HG03103 (cell line): ENCODE measurements at regions not wholly inside any gene's neighbourhood (a gene's known extent, or its start where the extent isn't known, plus 50 kb on each side); places are given as distances from the start of the nearest gene placed in this dataset.
"Not testable (repeated sequence)": the region's sequence is repeated elsewhere in the genome, so short reads cannot be mapped to it uniquely, and the experiment has no call there.

Source experiments
- ATAC-seq: cut with Tn5 transposase; IDR thresholded peaks from one replicate; pipeline ENCODE4 v1.9.1; 2021; ENCODE audit warnings: low read depth; ENCODE audit not compliant: unreplicated experiment

GRCh38 chr13:79655509-79655908, 174.6 kb downstream of the NDFIP2 start:
- no peak for ATAC-seq

GRCh38 chr13:79654520-79654919, 173.6 kb downstream of the NDFIP2 start:
- ATAC-seq = no peak

GRCh38 chr13:79650688-79651087, 169.7 kb downstream of the NDFIP2 start:
- ATAC-seq = no peak

- no peak for ATAC-seq
These were observed 167.2 kb downstream of the NDFIP2 start for GRCh38 chr13:79648191-79648590.

- ATAC-seq = no peak
These were observed 166.6 kb downstream of the NDFIP2 start for GRCh38 chr13:79647533-79647932.

- no peak for ATAC-seq
These were observed 165.9 kb downstream of the NDFIP2 start for GRCh38 chr13:79646880-79647279.

GRCh38 chr13:79645569-79645968, 164.6 kb downstream of the NDFIP2 start:
- no peak for ATAC-seq

GRCh38 chr13:79642596-79642995, 161.6 kb downstream of the NDFIP2 start:
- ATAC-seq = no peak

- no peak for ATAC-seq
These were observed 156.3 kb downstream of the NDFIP2 start for GRCh38 chr13:79637133-79637763.

GRCh38 chr13:79631051-79631659, 150.2 kb downstream of the NDFIP2 start:
- no peak for ATAC-seq

GRCh38 chr13:79628463-79628862, 147.5 kb downstream of the NDFIP2 start:
- no peak for ATAC-seq

GRCh38 chr13:79626924-79627323, 146.0 kb downstream of the NDFIP2 start:
- no peak for ATAC-seq

- ATAC-seq = no peak
These were observed 144.6 kb downstream of the NDFIP2 start for GRCh38 chr13:79625517-79625916.

GRCh38 chr13:79621902-79622301, 140.9 kb downstream of the NDFIP2 start:
- no peak for ATAC-seq

- no peak for ATAC-seq
These were observed 140.5 kb downstream of the NDFIP2 start for GRCh38 chr13:79621449-79621848.

- ATAC-seq = no peak
These were observed 133.4 kb downstream of the NDFIP2 start for GRCh38 chr13:79614250-79614918.

GRCh38 chr13:79612604-79613003, 131.6 kb downstream of the NDFIP2 start:
- no peak for ATAC-seq

GRCh38 chr13:79607895-79608294, 126.9 kb downstream of the NDFIP2 start:
- not testable (repeated sequence) for ATAC-seq
